ENCODE measurements at regions not wholly inside any gene's neighbourhood (a gene's known extent, or its start where the extent isn't known, plus 50 kb on each side); places are given as distances from the start of the nearest gene placed in this dataset.

DNA sequence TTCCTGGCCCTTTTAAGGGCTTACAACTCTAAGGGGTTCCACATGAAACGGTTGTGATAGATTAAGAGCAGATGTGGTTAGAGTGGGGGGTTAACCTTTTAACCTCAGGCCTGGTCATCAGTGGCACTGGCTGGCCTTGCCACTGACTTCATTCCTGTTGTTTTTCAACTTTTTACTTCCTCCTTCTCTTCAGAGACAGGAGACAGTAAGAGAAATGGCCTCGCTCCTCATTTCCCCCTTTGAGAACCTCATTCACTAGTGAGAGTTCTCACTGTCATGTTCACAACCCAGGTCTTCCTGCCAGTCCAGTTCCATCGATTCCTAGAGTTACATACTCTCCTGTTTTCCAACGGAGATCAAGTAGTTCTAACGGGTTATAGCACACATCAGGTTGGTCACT, 101.6 kb upstream of the SLC1A4 start:
- Histone ChIP-seq H2BK120ac (ENCODE audit: low read depth, low read length, poor library complexity, severe bottlenecking) (no peak overlapping the region), H3K4me2 (ENCODE audit: insufficient read depth, insufficient read length, low read length) (no peak overlapping the region), H2BK12ac (ENCODE audit: insufficient read length, low read depth, low read length) (no peak overlapping the region), H2AFZ (ENCODE audit: low read length) (no peak overlapping the region), H3K18ac (ENCODE audit: insufficient read length, low read depth, low read length) (no peak overlapping the region), H3T11ph (ENCODE audit: low read length) (no peak overlapping the region), H3K9me3 (ENCODE audit: control insufficient read depth, low read depth, low read length) (no peaks in the 10 kb centered on the region), H3K27ac (ENCODE audit: insufficient read length, low read depth, low read length) (no peak overlapping the region), H3K79me2 (ENCODE audit: insufficient read depth, low read length) (no peaks in the 10 kb centered on the region), H3K79me1 (ENCODE audit: insufficient read depth, low read depth, low read length, poor library complexity, severe bottlenecking) (no peaks in the 10 kb centered on the region), H4K20me1 (ENCODE audit: control insufficient read depth, insufficient read depth, insufficient read length) (no peaks in the 10 kb centered on the region), H4K8ac (replicated peaks; ENCODE audit: insufficient read length, low read depth, low read length) (no peak overlapping the region), H2BK5ac (ENCODE audit: insufficient read length, low read length) (no peak overlapping the region), H3K23ac (ENCODE audit: insufficient read length, low read depth, low read length) (no peak overlapping the region), H4K5ac (ENCODE audit: insufficient read length, low read depth, low read length) (no peak overlapping the region), H3K14ac (ENCODE audit: insufficient read depth, low read length) (no peak overlapping the region), H3K23me2 (ENCODE audit: insufficient read length, low read depth, low read length, poor library complexity, severe bottlenecking) (no peaks in the 10 kb centered on the region), H3K4me1 (ENCODE audit: insufficient read depth, low read length) (no peaks in the 10 kb centered on the region), H2AK5ac (ENCODE audit: insufficient read length, low read length) (no peak overlapping the region), H3K9ac (ENCODE audit: extremely low read depth, insufficient read length, low read length) (no peak overlapping the region), H3K56ac (ENCODE audit: insufficient read length, low read depth, low read length) (no peak overlapping the region), H3K27me3 (ENCODE audit: insufficient read depth, low read length) (no peaks in the 10 kb centered on the region), H2BK20ac (ENCODE audit: low read depth, low read length, poor library complexity, severe bottlenecking) (no peak overlapping the region), H3K4ac (ENCODE audit: low read depth, low read length) (no peak overlapping the region), H4K91ac (ENCODE audit: insufficient read length, low read depth, low read length) (no peak overlapping the region), H2BK15ac (ENCODE audit: low read depth, low read length) (no peak overlapping the region)
- Mint-ChIP-seq H3K4me1 (peaks cover 2 to 4% of the 10 kb centered on the region in 2 experiments; a peak in 2 of 4 replicates), H3K36me3 (ENCODE audit: insufficient read depth in 1 of 3, low read depth in 3 of 3) (peaks cover 2 to 18% (median 7%) of the 10 kb centered on the region in 3 experiments; a peak in 6 of 7 replicates), H3K27ac (no peak overlapping the region), H3K4me3 (no peak overlapping the region), H3K9me3 (peaks cover 23 to 25% of the 10 kb centered on the region in 2 experiments), H3K27me3 (ENCODE audit: low read depth) (peaks cover 28% of the 10 kb centered on the region)
- DNase-seq, result no peak
- no CpG with 5 or more reads among the region's 5 CpGs for WGBS (ENCODE audit: extremely low coverage, insufficient read length, low lambda C conversion rate)
- TF ChIP-seq, protein P1, sequence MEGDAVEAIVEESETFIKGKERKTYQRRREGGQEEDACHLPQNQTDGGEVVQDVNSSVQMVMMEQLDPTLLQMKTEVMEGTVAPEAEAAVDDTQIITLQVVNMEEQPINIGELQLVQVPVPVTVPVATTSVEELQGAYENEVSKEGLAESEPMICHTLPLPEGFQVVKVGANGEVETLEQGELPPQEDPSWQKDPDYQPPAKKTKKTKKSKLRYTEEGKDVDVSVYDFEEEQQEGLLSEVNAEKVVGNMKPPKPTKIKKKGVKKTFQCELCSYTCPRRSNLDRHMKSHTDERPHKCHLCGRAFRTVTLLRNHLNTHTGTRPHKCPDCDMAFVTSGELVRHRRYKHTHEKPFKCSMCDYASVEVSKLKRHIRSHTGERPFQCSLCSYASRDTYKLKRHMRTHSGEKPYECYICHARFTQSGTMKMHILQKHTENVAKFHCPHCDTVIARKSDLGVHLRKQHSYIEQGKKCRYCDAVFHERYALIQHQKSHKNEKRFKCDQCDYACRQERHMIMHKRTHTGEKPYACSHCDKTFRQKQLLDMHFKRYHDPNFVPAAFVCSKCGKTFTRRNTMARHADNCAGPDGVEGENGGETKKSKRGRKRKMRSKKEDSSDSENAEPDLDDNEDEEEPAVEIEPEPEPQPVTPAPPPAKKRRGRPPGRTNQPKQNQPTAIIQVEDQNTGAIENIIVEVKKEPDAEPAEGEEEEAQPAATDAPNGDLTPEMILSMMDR (conservative IDR thresholded peaks at IDR 0.05), result no peak

All from H9 (cell line).